Kidney (tissue), 13 donors: ENCODE measurements at regions not wholly inside any gene's neighbourhood (a gene's known extent, or its start where the extent isn't known, plus 50 kb on each side); places are given as distances from the start of the nearest gene placed in this dataset.

ENCODE experiments used
- DNase-seq, 5 donors: peaks; one replicate each; pipeline ENCODE4 v3.0.0-alpha.2; 2013 to 2020
- FAIRE-seq: peaks from 2 replicates; lab custom pipeline; 2012; peaks lifted over from hg19 to GRCh38; lab: Jason Lieb, UNC
- H3K27ac ChIP-seq, 2 donors: one replicate each; pipeline ENCODE4 v1.7.0; 2013; ENCODE audit warnings: low read depth in 2 of 2, low read length in 2 of 2, inconsistent platforms in 1 of 2
- H3K27me3 ChIP-seq: one replicate; pipeline ENCODE4 v1.7.1; 2013; ENCODE audit warnings: low read length, inconsistent platforms; ENCODE audit not compliant: control insufficient read depth, insufficient read depth
- H3K36me3 ChIP-seq, 3 donors: one replicate each; pipeline versions ENCODE4 v1.7.0 to v1.7.1; 2013; ENCODE audit warnings: low read length in 3 of 3, control low read depth in 1 of 3, inconsistent platforms in 1 of 3; ENCODE audit not compliant: insufficient read depth in 3 of 3, control insufficient read depth in 2 of 3
- H3K4me1 ChIP-seq, 3 donors: one replicate each; pipeline versions ENCODE4 v1.7.0 to v1.7.1; 2013; ENCODE audit warnings: low read length in 3 of 3, inconsistent platforms in 1 of 3, low read depth in 1 of 3; ENCODE audit not compliant: control insufficient read depth in 2 of 3, insufficient read depth in 2 of 3
- H3K4me3 ChIP-seq, 3 donors: one replicate each; pipeline versions ENCODE4 v1.7.0 to v1.8.1; 2013; ENCODE audit warnings: low read length in 3 of 3, control low read depth in 1 of 3, inconsistent platforms in 1 of 3
- H3K9ac ChIP-seq, 3 donors: one replicate each; pipeline versions ENCODE4 v1.7.0 to v1.7.1; 2013; ENCODE audit warnings: low read length in 3 of 3, control low read depth in 1 of 3, inconsistent platforms in 1 of 3
- H3K9me3 ChIP-seq, 3 donors: one replicate each; pipeline versions ENCODE4 v1.7.0 to v1.7.1; 2013; ENCODE audit warnings: low read length in 3 of 3, control low read depth in 1 of 3, inconsistent platforms in 1 of 3; ENCODE audit not compliant: control insufficient read depth in 2 of 3, insufficient read depth in 1 of 3
- intact Hi-C: fragments of 100-400 bp; cut with DNase I; formaldehyde crosslinking; loops from one replicate; pipeline ENCODE4 v1.11.1; 2022
- TF ChIP-seq, protein P1 (sequence below): IDR thresholded peaks from 3 replicates; pipeline ENCODE4 v1.5.1; 2012; ENCODE audit warnings: mild to moderate bottlenecking, moderate library complexity, borderline replicate concordance; ENCODE audit not compliant: insufficient read depth; ENCODE audit errors: extremely low read depth
- donor health status: control.
- donor health status: control.
- donor health status: control.
- donor health status: control.
- donor health status: control.
- donor health status: DM: yes; HTN: yes; CAD: no.
- donor health status: Normal renal cell carcinoma (clear cell type).

DNA sequence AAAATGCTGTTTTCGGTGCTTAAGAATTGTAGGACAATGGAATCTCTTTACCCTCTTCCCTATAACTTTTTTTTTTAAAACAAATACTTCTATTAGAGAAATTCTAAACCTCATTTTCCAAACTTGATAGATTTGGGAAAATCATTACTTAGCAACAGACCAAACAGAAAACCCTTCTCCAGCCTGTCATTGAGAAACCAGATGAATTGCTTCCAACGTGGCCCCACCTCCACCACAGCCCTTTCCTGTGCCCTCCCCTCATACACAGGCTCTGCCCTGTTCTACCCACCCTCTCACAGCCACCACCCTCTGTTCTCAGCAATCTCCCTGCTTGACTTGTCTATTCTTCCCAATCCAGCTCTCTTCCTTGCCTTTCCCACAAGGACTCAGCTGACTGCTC, 221.2 kb downstream of the DMRT2 start:
- Histone ChIP-seq H3K27ac (no peak overlapping the region), H3K4me1 (no peaks in the 10 kb centered on the region), H3K4me3 (no peak overlapping the region), H3K36me3 (no peaks in the 10 kb centered on the region), H3K27me3 (no peaks in the 10 kb centered on the region), H3K9me3 (no peaks in the 10 kb centered on the region), H3K9ac (no peak overlapping the region)
- FAIRE-seq (no peak), DNase-seq (no peak)
- intact Hi-C loops, result no loop called here
- TF ChIP-seq, protein P1, sequence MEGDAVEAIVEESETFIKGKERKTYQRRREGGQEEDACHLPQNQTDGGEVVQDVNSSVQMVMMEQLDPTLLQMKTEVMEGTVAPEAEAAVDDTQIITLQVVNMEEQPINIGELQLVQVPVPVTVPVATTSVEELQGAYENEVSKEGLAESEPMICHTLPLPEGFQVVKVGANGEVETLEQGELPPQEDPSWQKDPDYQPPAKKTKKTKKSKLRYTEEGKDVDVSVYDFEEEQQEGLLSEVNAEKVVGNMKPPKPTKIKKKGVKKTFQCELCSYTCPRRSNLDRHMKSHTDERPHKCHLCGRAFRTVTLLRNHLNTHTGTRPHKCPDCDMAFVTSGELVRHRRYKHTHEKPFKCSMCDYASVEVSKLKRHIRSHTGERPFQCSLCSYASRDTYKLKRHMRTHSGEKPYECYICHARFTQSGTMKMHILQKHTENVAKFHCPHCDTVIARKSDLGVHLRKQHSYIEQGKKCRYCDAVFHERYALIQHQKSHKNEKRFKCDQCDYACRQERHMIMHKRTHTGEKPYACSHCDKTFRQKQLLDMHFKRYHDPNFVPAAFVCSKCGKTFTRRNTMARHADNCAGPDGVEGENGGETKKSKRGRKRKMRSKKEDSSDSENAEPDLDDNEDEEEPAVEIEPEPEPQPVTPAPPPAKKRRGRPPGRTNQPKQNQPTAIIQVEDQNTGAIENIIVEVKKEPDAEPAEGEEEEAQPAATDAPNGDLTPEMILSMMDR, result no peak

DNA sequence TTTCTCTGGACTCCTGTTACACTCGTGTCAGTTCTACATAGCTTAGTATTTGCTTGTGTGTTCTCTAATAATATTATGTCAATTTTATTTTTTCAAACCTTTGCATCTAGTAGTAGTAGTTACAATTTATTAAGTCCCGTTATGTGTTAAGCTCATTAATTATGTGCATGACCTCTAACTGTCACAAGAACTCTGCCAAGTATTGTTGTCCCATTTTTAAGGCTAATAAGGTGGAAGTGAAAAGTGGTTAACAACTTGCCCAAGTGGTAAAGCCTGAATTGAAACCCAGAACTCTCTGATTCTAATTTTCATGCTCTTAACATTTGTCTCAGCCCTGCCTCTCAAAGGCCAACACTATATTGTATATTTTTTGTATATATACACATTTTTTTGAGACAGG, 221.6 kb downstream of the DMRT2 start:
- no peaks in the 10 kb centered on the region for H3K36me3 ChIP-seq
- TF ChIP-seq, protein P1, result no peak
- no peak for FAIRE-seq

DNA sequence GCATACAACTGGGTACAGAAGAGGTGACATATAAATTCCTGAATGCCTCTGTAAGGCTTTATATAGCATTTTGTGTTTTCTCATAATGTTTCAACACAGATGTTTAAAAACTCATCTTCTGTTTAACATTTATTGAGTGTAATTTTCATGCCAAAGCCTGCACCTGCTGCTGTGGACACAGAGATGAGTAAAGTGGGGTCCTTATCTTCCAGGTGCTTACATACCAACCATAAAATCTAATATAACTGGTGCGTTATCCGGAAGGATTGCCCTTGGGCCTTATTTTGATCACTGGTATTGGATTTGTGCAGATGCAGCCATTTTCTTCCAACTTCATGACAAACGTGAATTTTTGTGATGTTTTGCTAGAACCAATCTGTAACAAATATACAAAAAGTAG, 222.3 kb downstream of the DMRT2 start:
- no peaks in the 10 kb centered on the region for H3K4me1 ChIP-seq
- DNase-seq, result no peak
- H3K27me3 ChIP-seq, result no peaks in the 10 kb centered on the region
- H3K9me3 ChIP-seq, result no peaks in the 10 kb centered on the region
- intact Hi-C loops, result no loop called here
- H3K4me3 ChIP-seq, result no peak overlapping the region
- no peak overlapping the region for H3K27ac ChIP-seq
- TF ChIP-seq, protein P1, result no peak
- no peak overlapping the region for H3K9ac ChIP-seq
- no peak for FAIRE-seq
- no peaks in the 10 kb centered on the region for H3K36me3 ChIP-seq

More for the DNA sequence above, 221.6 kb downstream of the DMRT2 start:
- Histone ChIP-seq H3K9ac (no peak overlapping the region), H3K9me3 (no peaks in the 10 kb centered on the region), H3K4me1 (no peaks in the 10 kb centered on the region), H3K27me3 (no peaks in the 10 kb centered on the region), H3K27ac (no peak overlapping the region), H3K4me3 (no peak overlapping the region)
- intact Hi-C loops, result no loop called here
- DNase-seq, result no peak

DNA sequence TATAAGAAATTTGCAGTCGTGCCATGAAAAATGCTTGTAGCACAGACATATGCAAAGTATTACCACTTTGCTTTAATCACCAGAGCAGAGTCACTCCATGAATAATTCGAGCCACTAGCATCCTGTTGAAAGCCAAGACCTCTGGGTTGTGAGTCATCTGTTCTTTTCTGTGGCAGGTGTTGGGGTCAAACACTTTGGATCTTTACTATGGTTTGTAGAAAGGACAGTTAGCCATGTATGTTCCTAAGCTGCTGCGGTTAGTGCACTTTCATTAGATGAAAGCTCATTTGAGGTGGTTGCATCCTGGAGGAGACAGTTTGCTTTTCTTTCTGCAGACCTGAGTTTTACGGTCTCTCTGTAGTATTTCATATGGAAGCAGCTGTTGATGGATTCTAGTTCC, 223.7 kb downstream of the DMRT2 start:
- TF ChIP-seq, protein P1, result no peak
- intact Hi-C loops, result no loop called here
- Histone ChIP-seq H3K27ac (no peak overlapping the region), H3K27me3 (no peaks in the 10 kb centered on the region), H3K9me3 (no peaks in the 10 kb centered on the region), H3K9ac (no peak overlapping the region), H3K4me3 (no peak overlapping the region), H3K36me3 (no peaks in the 10 kb centered on the region), H3K4me1 (no peaks in the 10 kb centered on the region)
- DNase-seq, result no peak
- no peak for FAIRE-seq
